ENCODE measurements at regions not wholly inside any gene's neighbourhood (a gene's known extent, or its start where the extent isn't known, plus 50 kb on each side); places are given as distances from the start of the nearest gene placed in this dataset.
A peak's percentile ranks its signal among the peaks of the same experiment; 100 is the strongest.

DNA sequence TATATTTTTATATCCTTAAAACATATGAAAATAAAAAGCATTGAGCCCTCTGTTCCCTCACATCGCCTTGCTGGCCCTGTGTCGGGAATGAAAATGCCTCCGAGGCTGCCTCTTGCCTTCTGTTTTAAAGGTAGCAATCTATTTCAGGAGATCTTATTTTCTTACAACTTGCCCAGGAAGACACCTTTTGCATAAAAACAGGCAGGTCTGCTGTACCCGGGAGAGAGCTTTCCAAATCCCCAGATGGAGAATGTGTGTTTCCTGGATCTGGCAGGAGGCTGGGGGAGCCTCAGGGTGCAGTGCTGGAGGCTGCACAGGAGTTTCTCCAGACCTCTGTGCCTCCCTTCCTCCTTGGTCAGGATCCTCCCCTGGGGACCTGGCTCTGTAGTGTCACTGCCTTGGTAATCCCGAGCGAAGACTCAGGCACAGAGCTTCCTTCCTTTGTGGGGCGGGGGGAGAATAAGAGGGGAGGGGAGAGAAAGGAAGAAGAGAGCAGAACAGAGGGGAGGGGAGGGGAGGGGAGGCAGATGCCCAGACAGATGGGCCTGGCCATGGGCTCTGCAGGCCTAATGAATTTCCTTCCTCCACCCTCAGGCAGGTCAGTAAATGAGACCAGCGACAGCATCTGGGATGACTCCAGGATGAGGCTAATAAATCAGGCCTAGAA is 104.0 kb upstream of the BOD1 start:
- Histone ChIP-seq H3K9me1 (ENCODE audit: control insufficient read depth, insufficient read depth, low read length) (no peaks in the 10 kb centered on the region), H3K79me2 (ENCODE audit: control insufficient read depth, insufficient read depth, low read length) (no peaks in the 10 kb centered on the region), H3K4me3 (no peak overlapping the region), H2AFZ (ENCODE audit: low read depth, low read length) (no peak overlapping the region), H3K27me3 (ENCODE audit: control insufficient read depth in 2 of 2, insufficient read depth in 2 of 2, low read length in 2 of 2) (no peaks in the 10 kb centered on the region; a peak in 1 of 5 replicates), H3K9ac (ENCODE audit: insufficient read depth in 1 of 2, low read depth in 2 of 2, low read length in 2 of 2) (peak overlapping the region in 1 of 2 experiments; percentile 50; a peak in 1 of 4 replicates), H3K4me2 (ENCODE audit: insufficient read depth, low read length) (no peak overlapping the region), H4K20me1 (replicated peaks; ENCODE audit: control insufficient read depth, insufficient read depth, low read length) (no peaks in the 10 kb centered on the region), H3K36me3 (ENCODE audit: control insufficient read depth, insufficient read depth, low read length) (no peaks in the 10 kb centered on the region), H3K9me3 (replicated peaks; ENCODE audit: control insufficient read depth, insufficient read depth, low read depth, low read length) (no peaks in the 10 kb centered on the region), H3K27ac (ENCODE audit: extremely low read depth, low read depth, low read length) (no peak overlapping the region), H3K4me1 (replicated peaks in 1 of 2; ENCODE audit: control insufficient read depth in 2 of 2, insufficient read depth in 2 of 2, low read length in 2 of 2) (peaks cover 0 to 10% of the 10 kb centered on the region in 2 experiments; a peak in 3 of 5 replicates)
- intact Hi-C loops (cut with micrococcal nuclease) (no loop called here), in situ Hi-C loops (cut with MboI) (no loop called here)
- BruUV-seq (replicated peaks) = no TSS peak
- WGBS (ENCODE audit: insufficient coverage, low coverage, missing lambda C conversion rate) = 46% methylated on average over 7 of the region's 8 CpGs
- ChIA-PET POLR2A (interaction anchor here (0.5 to 0.9 kb wide), 3 partner anchors 9 to 284 kb away, joined by 3 read pairs; no protein-coding TSS in a partner anchor), CTCF (ENCODE audit: low intra/inter-chr PET ratio) (no interaction called here)
- DNase-seq (ENCODE audit: extremely low read depth in 1 of 4, low spot score in 3 of 4) (no peak), ATAC-seq (no peak), FAIRE-seq (no peak)
- no peak for TF ChIP-seq RAD51 (IDR thresholded peaks at IDR 0.05; ENCODE audit: borderline replicate concordance, low read depth)
- TF ChIP-seq SREBF1 (IDR thresholded peaks at IDR 0.05; ENCODE audit: borderline replicate concordance, low read depth, low read length) = no peak
- TF ChIP-seq NCOA1 (IDR thresholded peaks at IDR 0.05; ENCODE audit: low read depth) = no peak
- TF ChIP-seq, protein P1, sequence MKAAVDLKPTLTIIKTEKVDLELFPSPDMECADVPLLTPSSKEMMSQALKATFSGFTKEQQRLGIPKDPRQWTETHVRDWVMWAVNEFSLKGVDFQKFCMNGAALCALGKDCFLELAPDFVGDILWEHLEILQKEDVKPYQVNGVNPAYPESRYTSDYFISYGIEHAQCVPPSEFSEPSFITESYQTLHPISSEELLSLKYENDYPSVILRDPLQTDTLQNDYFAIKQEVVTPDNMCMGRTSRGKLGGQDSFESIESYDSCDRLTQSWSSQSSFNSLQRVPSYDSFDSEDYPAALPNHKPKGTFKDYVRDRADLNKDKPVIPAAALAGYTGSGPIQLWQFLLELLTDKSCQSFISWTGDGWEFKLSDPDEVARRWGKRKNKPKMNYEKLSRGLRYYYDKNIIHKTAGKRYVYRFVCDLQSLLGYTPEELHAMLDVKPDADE (conservative IDR thresholded peaks at IDR 0.05; ENCODE audit: control insufficient read depth, low read depth, low read length) = no peak
- no peak for TF ChIP-seq BCL6 (CRISPR knock-in tag; IDR thresholded peaks at IDR 0.05)
- no peak for TF ChIP-seq NR2C1 (IDR thresholded peaks at IDR 0.05)
- TF ChIP-seq NR2C1 (tag; IDR thresholded peaks at IDR 0.05) = no peak
- no peak for TF ChIP-seq ZNF165 (CRISPR knock-in tag; IDR thresholded peaks at IDR 0.05; ENCODE audit: borderline replicate concordance)
- TF ChIP-seq KHSRP (IDR thresholded peaks at IDR 0.05) = no peak
- TF ChIP-seq DPF2 (IDR thresholded peaks at IDR 0.05) = no peak
- TF ChIP-seq, protein P2, sequence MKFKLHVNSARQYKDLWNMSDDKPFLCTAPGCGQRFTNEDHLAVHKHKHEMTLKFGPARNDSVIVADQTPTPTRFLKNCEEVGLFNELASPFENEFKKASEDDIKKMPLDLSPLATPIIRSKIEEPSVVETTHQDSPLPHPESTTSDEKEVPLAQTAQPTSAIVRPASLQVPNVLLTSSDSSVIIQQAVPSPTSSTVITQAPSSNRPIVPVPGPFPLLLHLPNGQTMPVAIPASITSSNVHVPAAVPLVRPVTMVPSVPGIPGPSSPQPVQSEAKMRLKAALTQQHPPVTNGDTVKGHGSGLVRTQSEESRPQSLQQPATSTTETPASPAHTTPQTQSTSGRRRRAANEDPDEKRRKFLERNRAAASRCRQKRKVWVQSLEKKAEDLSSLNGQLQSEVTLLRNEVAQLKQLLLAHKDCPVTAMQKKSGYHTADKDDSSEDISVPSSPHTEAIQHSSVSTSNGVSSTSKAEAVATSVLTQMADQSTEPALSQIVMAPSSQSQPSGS (CRISPR knock-in tag; IDR thresholded peaks at IDR 0.05) = no peak
- TF ChIP-seq SMAD1 (IDR thresholded peaks at IDR 0.05; ENCODE audit: low read depth, low read length, partially characterized antibody) = no peak
- no peak for TF ChIP-seq KAT7 (CRISPR knock-in tag; IDR thresholded peaks at IDR 0.05; ENCODE audit: borderline replicate concordance)
- TF ChIP-seq NR1H2 (CRISPR knock-in tag; IDR thresholded peaks at IDR 0.05) = no peak
- TF ChIP-seq, protein P3, sequence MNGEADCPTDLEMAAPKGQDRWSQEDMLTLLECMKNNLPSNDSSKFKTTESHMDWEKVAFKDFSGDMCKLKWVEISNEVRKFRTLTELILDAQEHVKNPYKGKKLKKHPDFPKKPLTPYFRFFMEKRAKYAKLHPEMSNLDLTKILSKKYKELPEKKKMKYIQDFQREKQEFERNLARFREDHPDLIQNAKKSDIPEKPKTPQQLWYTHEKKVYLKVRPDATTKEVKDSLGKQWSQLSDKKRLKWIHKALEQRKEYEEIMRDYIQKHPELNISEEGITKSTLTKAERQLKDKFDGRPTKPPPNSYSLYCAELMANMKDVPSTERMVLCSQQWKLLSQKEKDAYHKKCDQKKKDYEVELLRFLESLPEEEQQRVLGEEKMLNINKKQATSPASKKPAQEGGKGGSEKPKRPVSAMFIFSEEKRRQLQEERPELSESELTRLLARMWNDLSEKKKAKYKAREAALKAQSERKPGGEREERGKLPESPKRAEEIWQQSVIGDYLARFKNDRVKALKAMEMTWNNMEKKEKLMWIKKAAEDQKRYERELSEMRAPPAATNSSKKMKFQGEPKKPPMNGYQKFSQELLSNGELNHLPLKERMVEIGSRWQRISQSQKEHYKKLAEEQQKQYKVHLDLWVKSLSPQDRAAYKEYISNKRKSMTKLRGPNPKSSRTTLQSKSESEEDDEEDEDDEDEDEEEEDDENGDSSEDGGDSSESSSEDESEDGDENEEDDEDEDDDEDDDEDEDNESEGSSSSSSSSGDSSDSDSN (IDR thresholded peaks at IDR 0.05; ENCODE audit: borderline replicate concordance in 1 of 2, low read depth in 2 of 2, low read length in 2 of 2) = no peak

All from K562 (cell line).